ENCODE measurements at regions not wholly inside any gene's neighbourhood (a gene's known extent, or its start where the extent isn't known, plus 50 kb on each side); places are given as distances from the start of the nearest gene placed in this dataset.

DNA sequence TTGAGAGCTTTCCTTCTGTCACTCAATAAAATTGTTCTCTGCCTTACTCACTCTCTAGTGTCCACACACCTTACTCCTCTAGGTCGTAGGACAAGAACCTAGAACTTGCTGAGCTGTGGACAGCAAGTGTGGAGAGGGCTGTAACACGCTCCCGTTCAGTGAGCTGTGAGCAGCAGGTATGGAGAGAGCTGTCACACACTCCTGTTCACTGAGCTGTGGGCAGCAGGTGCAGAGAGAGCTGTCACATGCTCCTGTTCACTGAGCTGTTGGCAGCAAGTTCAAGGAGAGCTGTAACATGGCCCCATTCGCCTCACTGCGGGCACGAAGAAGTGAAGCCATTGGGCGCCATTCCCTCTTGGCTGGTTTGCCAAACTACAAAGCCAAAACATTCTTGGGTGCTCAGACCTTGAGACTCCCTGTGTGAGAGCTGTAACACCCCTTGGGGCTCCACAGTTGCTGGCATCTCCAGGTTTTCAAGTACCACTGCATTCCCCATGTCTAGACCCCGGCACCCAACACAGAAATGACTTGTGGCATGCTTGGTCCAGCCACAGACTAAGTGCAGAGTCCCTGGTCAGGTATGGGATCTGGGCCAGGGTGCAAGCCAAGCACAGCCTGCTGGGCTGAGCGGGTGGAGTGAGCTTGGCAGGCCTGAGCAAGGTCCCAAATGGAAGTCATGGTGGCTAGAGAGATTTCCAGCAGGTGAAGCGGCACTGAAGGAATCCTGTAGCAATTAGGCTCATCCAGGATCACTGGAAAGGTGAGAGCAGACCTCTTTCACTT is 608.0 kb upstream of the CDH8 start:
- Mint-ChIP-seq H3K9me3 (peaks cover 17% of the 10 kb centered on the region), H3K4me3 (no peak overlapping the region), H3K27me3 (no peaks in the 10 kb centered on the region), H3K27ac (no peak overlapping the region), H3K36me3 (ENCODE audit: low read depth) (no peaks in the 10 kb centered on the region), H3K4me1 (ENCODE audit: low read depth) (no peaks in the 10 kb centered on the region)
- intact Hi-C loops (cut with micrococcal nuclease), result no loop called here

DNA sequence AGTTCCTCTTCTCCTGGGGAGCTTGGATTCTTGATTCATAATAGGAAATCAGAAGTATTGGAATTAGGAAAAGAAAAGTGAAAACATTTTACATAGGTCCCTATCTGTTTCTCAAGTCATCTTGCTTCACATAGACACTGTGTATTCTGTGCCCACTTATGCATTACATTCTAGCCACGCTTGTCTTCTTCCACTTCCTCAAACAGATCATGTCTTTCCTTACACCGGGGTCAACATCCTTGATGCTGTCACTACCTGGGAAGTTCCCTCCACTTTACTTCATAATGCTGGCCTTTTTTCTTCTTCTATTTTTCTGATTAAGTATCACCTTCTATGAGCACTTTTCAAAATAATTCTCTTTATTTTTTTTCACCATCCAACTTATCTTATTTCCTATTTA is 606.4 kb upstream of the CDH8 start:
- Mint-ChIP-seq H3K36me3 (ENCODE audit: low read depth) (no peaks in the 10 kb centered on the region), H3K4me1 (ENCODE audit: low read depth) (no peaks in the 10 kb centered on the region), H3K27me3 (no peaks in the 10 kb centered on the region), H3K27ac (no peak overlapping the region), H3K9me3 (peaks cover 16% of the 10 kb centered on the region), H3K4me3 (no peak overlapping the region)
- intact Hi-C loops (cut with micrococcal nuclease), result no loop called here

DNA sequence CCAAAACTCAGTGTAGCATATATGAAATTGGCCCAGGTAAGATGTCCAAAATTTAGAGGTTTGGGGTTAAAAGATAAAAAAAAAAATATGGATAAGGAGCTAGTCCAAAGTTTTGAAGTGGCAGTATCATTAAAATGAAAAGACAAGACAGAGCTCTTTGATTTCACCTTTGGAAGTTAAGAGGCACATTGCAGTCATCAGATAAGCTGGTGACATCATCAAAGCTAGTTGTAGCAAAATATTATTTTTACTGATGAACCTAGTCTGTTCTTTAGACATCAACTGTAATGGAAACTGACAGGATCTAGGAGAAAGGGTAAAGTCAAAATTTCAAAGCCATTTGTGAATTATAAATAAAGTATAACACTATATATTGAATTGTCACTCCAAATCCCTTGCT is 603.7 kb upstream of the CDH8 start:
- intact Hi-C loops (cut with micrococcal nuclease), result no loop called here
- peaks cover 16% of the 10 kb centered on the region for H3K9me3 Mint-ChIP-seq

DNA sequence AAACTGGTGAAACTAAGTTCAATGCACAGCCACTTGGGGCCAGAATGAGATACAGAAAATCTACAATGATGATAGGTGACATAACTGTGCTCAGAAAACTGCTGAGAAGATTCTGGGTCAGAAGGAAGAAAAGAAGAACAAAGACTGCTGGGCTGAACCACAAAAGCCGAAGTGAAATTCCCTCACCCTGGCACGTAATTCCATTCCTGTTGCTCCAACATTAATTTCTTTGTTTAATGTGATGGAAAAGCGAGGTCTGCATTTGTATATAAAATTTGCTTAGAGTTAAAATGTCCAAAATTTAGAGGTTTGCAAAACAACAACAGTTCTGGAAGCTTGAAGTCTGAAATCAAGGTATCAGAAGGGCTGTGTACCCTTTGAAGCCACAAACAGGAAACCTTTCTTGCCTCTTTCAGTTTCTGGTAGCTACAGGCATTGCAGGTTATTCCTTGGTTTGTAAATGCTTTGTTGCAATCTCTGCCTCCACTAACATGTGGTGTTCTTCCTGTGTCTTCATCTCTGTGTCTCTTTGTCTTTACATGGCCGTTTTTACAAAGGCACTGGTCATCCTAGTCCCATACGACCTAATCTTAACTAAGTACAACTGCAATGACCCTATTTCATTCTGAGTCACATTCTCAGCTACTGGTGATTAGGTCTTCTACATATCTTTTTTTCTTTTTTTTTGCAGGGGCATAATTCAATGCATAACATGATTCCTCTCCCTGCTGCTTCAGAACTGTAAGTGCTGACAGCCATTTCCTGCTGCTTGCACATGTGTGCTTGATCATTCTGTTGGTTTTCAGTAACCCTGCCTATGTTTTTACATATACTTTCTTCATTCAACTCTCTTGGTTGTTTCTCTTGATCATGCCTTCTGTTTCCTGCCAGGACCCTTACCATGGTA is 603.0 kb upstream of the CDH8 start:
- H3K4me1 Mint-ChIP-seq (ENCODE audit: low read depth), result no peaks in the 10 kb centered on the region
- H3K27me3 Mint-ChIP-seq, result no peaks in the 10 kb centered on the region
- H3K27ac Mint-ChIP-seq, result no peak overlapping the region
- no peaks in the 10 kb centered on the region for H3K36me3 Mint-ChIP-seq (ENCODE audit: low read depth)
- peaks cover 16% of the 10 kb centered on the region for H3K9me3 Mint-ChIP-seq
- intact Hi-C loops (cut with micrococcal nuclease), result no loop called here
- H3K4me3 Mint-ChIP-seq, result no peak overlapping the region

More for the DNA sequence above, 603.7 kb upstream of the CDH8 start:
- H3K4me1 Mint-ChIP-seq (ENCODE audit: low read depth), result no peaks in the 10 kb centered on the region
- no peak overlapping the region for H3K4me3 Mint-ChIP-seq
- H3K36me3 Mint-ChIP-seq (ENCODE audit: low read depth), result no peaks in the 10 kb centered on the region
- no peak overlapping the region for H3K27ac Mint-ChIP-seq
- H3K27me3 Mint-ChIP-seq, result no peaks in the 10 kb centered on the region

DNA sequence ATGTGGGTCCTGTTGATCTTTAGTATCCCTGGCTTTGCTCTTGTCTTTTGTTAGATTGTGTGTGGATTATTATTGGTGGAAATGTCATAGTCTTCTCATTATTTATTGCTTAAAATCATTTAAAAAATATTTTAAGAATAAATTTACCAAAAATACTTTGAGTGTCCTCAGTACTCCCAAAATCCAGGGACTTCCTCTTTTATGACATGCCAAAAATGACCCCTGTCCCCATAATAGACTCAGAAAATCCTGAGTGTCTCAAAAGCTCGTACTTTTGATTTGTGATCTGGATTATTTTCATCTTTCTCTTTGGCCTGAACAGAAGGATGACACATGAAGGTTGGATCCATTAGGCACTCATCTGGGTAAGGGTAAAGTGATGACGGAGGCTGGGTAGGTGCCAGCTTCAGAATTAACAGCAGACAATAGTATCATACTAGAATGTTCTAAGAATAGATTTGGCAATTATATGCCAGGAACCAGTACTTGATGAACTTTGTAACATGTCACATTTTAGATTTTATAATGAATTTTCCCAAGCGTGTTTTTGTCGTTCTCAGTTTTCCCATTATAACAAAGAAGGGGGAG is 602.2 kb upstream of the CDH8 start:
- Mint-ChIP-seq H3K27me3 (no peaks in the 10 kb centered on the region), H3K4me1 (ENCODE audit: low read depth) (no peaks in the 10 kb centered on the region), H3K36me3 (ENCODE audit: low read depth) (no peaks in the 10 kb centered on the region), H3K27ac (no peak overlapping the region), H3K9me3 (peaks cover 16% of the 10 kb centered on the region), H3K4me3 (no peak overlapping the region)
- intact Hi-C loops (cut with micrococcal nuclease), result no loop called here

DNA sequence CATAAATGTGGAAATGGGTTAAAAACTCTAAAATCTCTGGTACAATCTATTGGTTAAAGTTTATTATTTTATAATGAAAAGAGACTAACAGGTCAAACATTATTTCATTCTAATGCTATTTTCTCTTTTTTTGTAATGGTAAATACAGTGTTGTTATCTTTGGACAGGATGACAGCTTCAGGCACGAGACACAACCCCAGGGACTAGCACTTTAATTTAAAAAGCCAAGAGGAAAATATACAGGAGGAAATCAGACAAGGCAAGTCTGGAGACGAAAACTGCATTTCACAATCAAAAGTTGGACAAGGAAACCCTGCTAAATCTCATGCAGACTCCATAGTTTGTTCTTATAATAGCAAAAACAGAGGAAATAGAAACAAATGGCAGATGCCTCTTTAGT is 589.1 kb upstream of the CDH8 start:
- H3K4me3 Mint-ChIP-seq, result no peak overlapping the region
- H3K9me3 Mint-ChIP-seq, result no peaks in the 10 kb centered on the region
- no peaks in the 10 kb centered on the region for H3K36me3 Mint-ChIP-seq (ENCODE audit: low read depth)
- H3K4me1 Mint-ChIP-seq (ENCODE audit: low read depth), result no peaks in the 10 kb centered on the region
- intact Hi-C loops (cut with micrococcal nuclease), result no loop called here
- no peaks in the 10 kb centered on the region for H3K27me3 Mint-ChIP-seq
- no peak overlapping the region for H3K27ac Mint-ChIP-seq

DNA sequence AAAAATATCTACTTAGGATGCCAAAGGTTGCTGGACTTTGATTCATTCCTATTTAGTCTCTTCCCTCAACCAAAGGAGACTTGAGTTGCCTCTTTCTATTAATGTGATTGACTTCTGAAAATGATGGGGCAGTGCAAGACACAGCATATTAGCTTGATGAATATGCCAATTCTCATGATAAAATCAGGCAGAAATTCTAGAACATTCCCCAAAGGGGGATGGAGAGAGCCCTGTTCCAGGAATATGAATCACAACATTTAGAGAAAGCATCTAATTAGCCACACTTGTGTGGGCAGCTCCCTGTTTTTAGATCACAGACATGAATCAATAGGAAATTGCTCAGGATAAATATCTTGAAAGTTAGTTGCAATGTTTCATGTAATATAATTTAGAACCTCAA is 584.0 kb upstream of the CDH8 start:
- Mint-ChIP-seq H3K27me3 (no peaks in the 10 kb centered on the region), H3K36me3 (ENCODE audit: low read depth) (no peaks in the 10 kb centered on the region), H3K4me3 (no peak overlapping the region), H3K9me3 (peaks cover 15% of the 10 kb centered on the region), H3K27ac (no peak overlapping the region), H3K4me1 (ENCODE audit: low read depth) (no peaks in the 10 kb centered on the region)
- intact Hi-C loops (cut with micrococcal nuclease), result no loop called here

DNA sequence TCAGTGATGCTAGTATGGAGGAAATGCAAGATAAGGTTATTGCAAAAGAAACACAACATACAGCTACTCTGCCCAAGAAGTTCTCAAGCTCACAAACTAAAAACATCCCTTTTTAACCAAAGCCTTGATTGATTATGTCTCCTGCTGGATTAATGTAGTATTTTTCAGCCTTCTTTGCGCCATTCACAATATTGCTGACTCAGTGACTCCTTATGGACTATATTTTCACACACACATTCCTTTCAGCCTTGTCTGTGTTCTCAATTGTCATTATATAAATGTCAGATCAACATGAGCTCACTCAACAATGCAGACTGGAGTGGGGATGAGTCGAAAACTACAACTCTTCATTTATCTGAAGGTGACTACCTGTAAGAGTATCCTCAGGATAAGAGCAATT is 579.3 kb upstream of the CDH8 start:
- Mint-ChIP-seq H3K27ac (no peak overlapping the region), H3K9me3 (peaks cover 15% of the 10 kb centered on the region), H3K4me1 (ENCODE audit: low read depth) (no peaks in the 10 kb centered on the region), H3K27me3 (no peaks in the 10 kb centered on the region), H3K4me3 (no peak overlapping the region), H3K36me3 (ENCODE audit: low read depth) (no peaks in the 10 kb centered on the region)
- intact Hi-C loops (cut with micrococcal nuclease), result no loop called here

DNA sequence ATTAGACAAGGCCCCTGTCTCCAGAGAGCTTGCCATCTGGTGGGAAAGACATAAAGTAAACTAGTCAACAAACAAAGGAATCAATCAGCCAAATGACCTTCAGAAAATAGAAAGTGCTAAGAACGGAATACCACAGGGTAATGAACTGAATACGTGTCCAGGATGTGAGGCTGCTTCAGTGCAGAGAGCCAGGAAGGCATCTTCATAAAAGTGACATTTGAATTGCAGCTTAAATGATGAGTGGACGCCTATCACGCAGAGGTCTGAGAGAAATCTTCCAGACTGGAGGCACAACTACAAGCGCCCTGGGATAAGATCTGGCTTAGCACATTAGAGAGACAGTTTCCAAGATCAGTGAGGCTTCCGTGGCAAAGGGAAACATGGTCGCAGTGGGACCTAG is 574.1 kb upstream of the CDH8 start:
- intact Hi-C loops (cut with micrococcal nuclease), result no loop called here
- Mint-ChIP-seq H3K4me1 (ENCODE audit: low read depth) (no peaks in the 10 kb centered on the region), H3K27me3 (no peaks in the 10 kb centered on the region), H3K4me3 (no peak overlapping the region), H3K9me3 (no peaks in the 10 kb centered on the region), H3K36me3 (ENCODE audit: low read depth) (no peaks in the 10 kb centered on the region), H3K27ac (no peak overlapping the region)

DNA sequence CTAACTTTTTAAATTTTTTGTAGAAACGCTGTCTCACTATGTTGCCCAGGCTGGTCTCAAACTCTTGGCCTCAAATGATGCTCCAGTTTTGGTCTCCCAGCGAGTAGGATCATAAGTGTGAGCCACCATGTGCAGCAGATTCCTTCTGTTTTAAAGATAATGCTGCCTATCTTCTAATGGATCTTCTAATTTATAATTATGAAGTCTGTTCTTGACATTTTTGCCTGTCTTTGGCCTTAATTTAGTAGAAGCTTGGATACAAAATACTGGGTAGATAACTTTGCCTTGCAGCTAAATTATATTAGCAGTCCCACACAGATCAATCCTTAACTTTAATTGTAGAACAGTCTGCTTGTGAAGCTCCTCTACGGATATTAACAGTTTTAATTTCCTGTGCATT is 566.6 kb upstream of the CDH8 start:
- H3K4me3 Mint-ChIP-seq, result no peak overlapping the region
- no peaks in the 10 kb centered on the region for H3K27me3 Mint-ChIP-seq
- intact Hi-C loops (cut with micrococcal nuclease), result no loop called here
- H3K9me3 Mint-ChIP-seq, result no peaks in the 10 kb centered on the region
- H3K36me3 Mint-ChIP-seq (ENCODE audit: low read depth), result no peaks in the 10 kb centered on the region
- no peaks in the 10 kb centered on the region for H3K4me1 Mint-ChIP-seq (ENCODE audit: low read depth)
- H3K27ac Mint-ChIP-seq, result no peak overlapping the region

DNA sequence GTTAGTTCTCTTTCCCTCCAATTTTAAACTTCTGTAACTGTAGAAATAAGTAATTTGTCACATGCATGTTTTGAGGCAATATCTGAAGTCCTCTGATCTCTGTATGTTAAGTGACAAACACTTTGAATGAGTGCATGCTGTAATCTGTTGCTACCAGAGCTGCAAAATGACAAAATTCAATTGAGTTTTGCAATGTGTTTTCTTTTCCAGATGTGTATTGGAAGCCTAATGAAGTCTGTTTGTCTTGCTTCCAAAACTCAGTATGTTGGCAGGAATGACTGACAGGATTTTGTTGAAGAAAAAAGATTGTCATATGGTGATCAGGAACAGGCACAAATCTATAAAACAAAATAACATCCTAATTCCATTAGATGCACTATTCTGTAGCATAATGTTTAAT is 561.6 kb upstream of the CDH8 start:
- Mint-ChIP-seq H3K27ac (no peak overlapping the region), H3K4me1 (ENCODE audit: low read depth) (no peaks in the 10 kb centered on the region), H3K4me3 (no peak overlapping the region), H3K36me3 (ENCODE audit: low read depth) (no peaks in the 10 kb centered on the region), H3K27me3 (no peaks in the 10 kb centered on the region), H3K9me3 (no peaks in the 10 kb centered on the region)
- intact Hi-C loops (cut with micrococcal nuclease), result no loop called here

DNA sequence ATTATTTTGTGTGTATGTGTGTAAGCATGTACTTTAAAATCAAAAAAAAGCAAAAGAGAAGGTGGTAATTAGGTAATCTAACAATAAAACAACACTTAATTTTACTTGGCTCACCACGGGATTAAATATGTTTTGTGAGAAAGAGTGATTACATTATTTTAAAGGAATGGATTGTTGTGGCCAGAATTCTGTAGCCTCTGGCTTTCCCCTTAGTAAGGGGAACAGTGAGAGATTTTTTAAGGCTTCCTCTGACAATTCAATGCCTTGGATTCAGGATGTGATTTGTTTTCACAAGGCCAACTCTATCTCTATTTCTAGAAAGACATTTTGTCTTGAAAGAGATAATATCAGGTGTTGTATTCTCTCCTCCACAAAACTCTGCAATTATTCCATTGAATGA is 560.3 kb upstream of the CDH8 start:
- Mint-ChIP-seq H3K27ac (no peak overlapping the region), H3K9me3 (no peaks in the 10 kb centered on the region), H3K27me3 (no peaks in the 10 kb centered on the region), H3K4me3 (no peak overlapping the region), H3K4me1 (ENCODE audit: low read depth) (no peaks in the 10 kb centered on the region), H3K36me3 (ENCODE audit: low read depth) (no peaks in the 10 kb centered on the region)
- intact Hi-C loops (cut with micrococcal nuclease), result no loop called here

DNA sequence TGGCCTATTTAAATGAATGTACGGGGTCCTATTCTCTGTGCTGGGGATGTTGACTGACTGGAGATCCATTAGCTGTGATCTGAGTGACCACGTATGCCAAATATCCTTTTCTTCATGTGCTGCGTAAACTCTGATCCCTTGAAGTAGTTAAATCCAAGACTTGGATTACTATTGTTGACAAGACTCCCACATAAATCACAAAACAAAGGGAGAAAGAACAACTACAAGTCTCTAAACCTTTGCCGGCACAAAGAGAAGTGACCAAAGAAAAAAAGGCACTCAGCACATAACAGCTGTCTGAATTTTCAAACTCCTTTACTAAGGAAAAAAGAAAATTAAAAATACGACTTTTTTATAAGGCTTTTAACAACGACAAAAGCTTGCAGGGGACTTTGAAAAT is 559.9 kb upstream of the CDH8 start:
- intact Hi-C loops (cut with micrococcal nuclease), result no loop called here
- H3K4me3 Mint-ChIP-seq, result no peak overlapping the region
- no peaks in the 10 kb centered on the region for H3K27me3 Mint-ChIP-seq
- H3K36me3 Mint-ChIP-seq (ENCODE audit: low read depth), result no peaks in the 10 kb centered on the region
- H3K9me3 Mint-ChIP-seq, result no peaks in the 10 kb centered on the region
- no peaks in the 10 kb centered on the region for H3K4me1 Mint-ChIP-seq (ENCODE audit: low read depth)
- no peak overlapping the region for H3K27ac Mint-ChIP-seq

DNA sequence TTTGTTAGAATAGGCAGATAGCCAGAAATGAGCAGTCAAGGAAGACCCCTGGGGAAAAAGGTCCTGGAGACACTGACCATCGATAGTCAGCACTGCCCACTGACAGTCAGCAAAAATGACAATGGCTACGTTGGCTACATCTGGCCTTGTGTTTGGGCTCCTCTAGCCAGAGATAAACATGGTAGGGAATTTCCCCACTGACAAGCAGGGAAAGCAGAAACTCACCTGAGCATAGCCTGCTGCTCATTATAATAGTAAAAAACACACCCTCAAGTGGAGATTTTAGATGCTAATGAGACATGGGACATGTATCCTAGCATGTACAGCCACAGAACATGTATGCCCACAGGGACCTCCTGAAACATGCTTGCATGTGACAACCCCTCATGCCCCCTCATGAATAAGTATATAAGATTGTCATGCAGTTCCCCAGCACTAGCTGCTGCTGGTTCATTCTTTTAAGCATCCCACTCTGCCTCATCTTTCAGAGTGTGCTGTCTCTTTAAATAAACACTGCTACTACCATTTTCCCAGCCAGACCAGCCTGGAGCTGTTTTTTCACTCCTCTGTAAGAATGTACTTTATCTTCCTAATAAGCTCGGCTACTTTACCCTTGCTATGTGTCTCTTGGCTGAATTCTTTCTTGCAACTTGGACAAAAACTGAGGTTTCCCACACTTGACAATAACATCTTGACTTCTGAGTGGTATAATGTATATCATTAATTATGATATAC is 550.1 kb upstream of the CDH8 start:
- Mint-ChIP-seq H3K4me3 (no peak overlapping the region), H3K4me1 (ENCODE audit: low read depth) (no peaks in the 10 kb centered on the region), H3K27ac (no peak overlapping the region), H3K36me3 (ENCODE audit: low read depth) (no peaks in the 10 kb centered on the region), H3K9me3 (no peaks in the 10 kb centered on the region), H3K27me3 (no peaks in the 10 kb centered on the region)
- intact Hi-C loops (cut with micrococcal nuclease), result no loop called here
